GDM1 (cell line): ENCODE measurements at regions not wholly inside any gene's neighbourhood (a gene's known extent, or its start where the extent isn't known, plus 50 kb on each side); places are given as distances from the start of the nearest gene placed in this dataset.
"Not testable (repeated sequence)": the region's sequence is repeated elsewhere in the genome, so short reads cannot be mapped to it uniquely, and the experiment has no call there.

Experiments used
- DNase-seq: peaks from one replicate; lab custom pipeline; 2025; lab: John Stamatoyannopoulos, UW

- not testable (repeated sequence) for DNase-seq
Observed at GRCh38 chr16:31581065-31581464, 53.4 kb downstream of the AHSP start.

- DNase-seq, result not testable (repeated sequence)
Observed at GRCh38 chr16:31601737-31602384, 74.2 kb downstream of the AHSP start.

GRCh38 chr16:31618130-31618529, 90.4 kb downstream of the AHSP start:
- DNase-seq, result no peak

- no peak for DNase-seq
Observed at GRCh38 chr16:31636433-31636832, 108.7 kb downstream of the AHSP start.

- no peak for DNase-seq
Observed at GRCh38 chr16:31641279-31641678, 113.6 kb downstream of the AHSP start.

GRCh38 chr16:31655674-31656073, 128.0 kb downstream of the AHSP start:
- DNase-seq, result not testable (repeated sequence)

- DNase-seq, result no peak
Observed at GRCh38 chr16:31664683-31665482, 137.2 kb downstream of the AHSP start.

- DNase-seq, result no peak
Observed at GRCh38 chr16:31674686-31675085, 147.0 kb downstream of the AHSP start.

GRCh38 chr16:31676731-31677130, 149.0 kb downstream of the AHSP start:
- DNase-seq, result no peak

- peak; percentile 65 for DNase-seq
Observed at GRCh38 chr16:31678649-31679325, 151.1 kb downstream of the AHSP start.

- not testable (repeated sequence) for DNase-seq
Observed at GRCh38 chr16:31689331-31689730, 161.6 kb downstream of the AHSP start.

GRCh38 chr16:31692338-31692737, 164.6 kb downstream of the AHSP start:
- not testable (repeated sequence) for DNase-seq

GRCh38 chr16:31693733-31694132, 166.0 kb downstream of the AHSP start:
- DNase-seq, result no peak

- DNase-seq, result no peak
Observed at GRCh38 chr16:31694461-31694860, 166.8 kb downstream of the AHSP start.

GRCh38 chr16:31695667-31696066, 168.0 kb downstream of the AHSP start:
- DNase-seq, result peak; percentile 75

- peak; percentile 39 for DNase-seq
Observed at GRCh38 chr16:31696968-31697743, 169.5 kb downstream of the AHSP start.

- no peak for DNase-seq
Observed at GRCh38 chr16:31697744-31698125, 170.0 kb downstream of the AHSP start.

- DNase-seq, result no peak
Observed at GRCh38 chr16:31698901-31699300, 171.2 kb downstream of the AHSP start.

GRCh38 chr16:31699601-31700000, 171.9 kb downstream of the AHSP start:
- DNase-seq, result no peak

- DNase-seq, result peak; percentile 16
Observed at GRCh38 chr16:31700200-31700529, 172.5 kb downstream of the AHSP start.

GRCh38 chr16:31700530-31701388, 172.8 kb upstream of the ZNF267 start:
- DNase-seq, result no peak
